ENCODE measurements at regions not wholly inside any gene's neighbourhood (a gene's known extent, or its start where the extent isn't known, plus 50 kb on each side); places are given as distances from the start of the nearest gene placed in this dataset.

DNA sequence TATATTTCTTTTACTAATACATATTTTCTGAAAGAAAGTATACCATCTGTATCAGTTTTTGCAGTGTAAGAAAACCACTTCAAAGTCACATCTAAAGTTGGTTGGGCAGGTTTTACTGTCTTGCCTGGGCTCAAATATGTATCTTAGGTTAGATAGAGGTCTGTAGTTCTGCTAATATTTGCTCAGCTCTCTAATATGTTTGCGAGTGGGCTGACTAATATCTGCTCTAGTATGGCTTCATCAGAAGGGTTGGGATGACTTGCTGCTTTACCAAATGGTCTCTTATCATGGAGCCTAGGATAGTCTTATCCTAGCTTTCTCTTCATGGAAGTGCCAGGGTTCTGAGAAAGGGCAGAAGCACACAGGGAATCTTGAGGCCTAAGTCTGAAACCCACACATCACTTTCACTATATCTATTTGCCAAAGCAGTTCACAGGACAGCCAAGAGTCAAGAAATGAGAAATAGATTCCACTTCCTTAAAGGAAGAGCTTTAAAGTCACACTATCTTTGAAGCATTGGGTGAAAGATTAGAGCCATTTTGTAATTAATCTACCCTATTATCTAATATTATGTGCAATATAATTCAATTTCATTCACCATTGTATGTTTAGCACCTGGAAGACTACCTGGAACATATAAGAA lies 610.0 kb downstream of the KCNJ3 start:
- TF ChIP-seq ZFX (IDR thresholded peaks at IDR 0.05), result no peak
- TF ChIP-seq, protein P1, sequence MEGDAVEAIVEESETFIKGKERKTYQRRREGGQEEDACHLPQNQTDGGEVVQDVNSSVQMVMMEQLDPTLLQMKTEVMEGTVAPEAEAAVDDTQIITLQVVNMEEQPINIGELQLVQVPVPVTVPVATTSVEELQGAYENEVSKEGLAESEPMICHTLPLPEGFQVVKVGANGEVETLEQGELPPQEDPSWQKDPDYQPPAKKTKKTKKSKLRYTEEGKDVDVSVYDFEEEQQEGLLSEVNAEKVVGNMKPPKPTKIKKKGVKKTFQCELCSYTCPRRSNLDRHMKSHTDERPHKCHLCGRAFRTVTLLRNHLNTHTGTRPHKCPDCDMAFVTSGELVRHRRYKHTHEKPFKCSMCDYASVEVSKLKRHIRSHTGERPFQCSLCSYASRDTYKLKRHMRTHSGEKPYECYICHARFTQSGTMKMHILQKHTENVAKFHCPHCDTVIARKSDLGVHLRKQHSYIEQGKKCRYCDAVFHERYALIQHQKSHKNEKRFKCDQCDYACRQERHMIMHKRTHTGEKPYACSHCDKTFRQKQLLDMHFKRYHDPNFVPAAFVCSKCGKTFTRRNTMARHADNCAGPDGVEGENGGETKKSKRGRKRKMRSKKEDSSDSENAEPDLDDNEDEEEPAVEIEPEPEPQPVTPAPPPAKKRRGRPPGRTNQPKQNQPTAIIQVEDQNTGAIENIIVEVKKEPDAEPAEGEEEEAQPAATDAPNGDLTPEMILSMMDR (conservative IDR thresholded peaks at IDR 0.05), result no peak
- H3K27ac ChIP-seq, result no peak overlapping the region

DNA sequence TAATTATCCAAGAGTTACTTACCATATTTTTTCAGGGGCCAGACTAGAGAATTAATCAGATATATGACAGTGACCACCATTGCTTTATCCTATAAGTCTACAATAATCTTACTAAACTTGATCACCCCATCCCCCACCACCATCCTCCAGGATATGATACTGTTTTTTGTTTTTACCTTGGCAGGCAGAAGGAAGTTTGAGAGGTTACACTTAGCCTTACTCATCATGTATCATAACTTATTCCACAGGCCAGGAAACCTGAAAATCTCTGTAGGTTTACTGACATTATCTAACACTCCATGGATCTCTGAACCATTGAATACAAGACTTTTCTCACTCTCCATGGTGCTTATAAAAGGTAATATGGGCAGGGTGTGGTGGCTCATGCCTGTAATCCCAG lies 602.7 kb downstream of the KCNJ3 start:
- H3K27ac ChIP-seq, result no peak overlapping the region
- TF ChIP-seq, protein P1 (conservative IDR thresholded peaks at IDR 0.05), result no peak
- no peak for TF ChIP-seq ZFX (IDR thresholded peaks at IDR 0.05)

DNA sequence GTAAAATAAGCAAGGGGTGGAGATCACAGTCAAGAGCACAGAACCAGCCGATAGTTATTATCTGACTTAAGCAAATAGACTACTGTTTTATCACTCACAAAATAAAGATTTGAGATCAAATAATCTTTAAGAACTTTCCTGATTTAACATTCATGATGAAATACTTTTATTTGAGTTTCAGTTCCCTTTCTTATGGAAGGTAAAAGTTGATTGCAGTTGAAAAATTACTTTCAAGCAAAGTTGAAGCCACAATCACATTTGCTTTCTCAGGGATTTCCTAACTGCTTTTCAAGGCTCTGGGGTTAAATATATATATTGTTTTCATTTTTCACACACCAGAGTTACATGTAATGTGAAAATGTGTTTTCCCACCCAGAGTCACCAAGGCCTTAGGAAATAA lies 599.5 kb downstream of the KCNJ3 start:
- TF ChIP-seq, protein P1 (conservative IDR thresholded peaks at IDR 0.05), result no peak
- no peak for TF ChIP-seq ZFX (IDR thresholded peaks at IDR 0.05)

DNA sequence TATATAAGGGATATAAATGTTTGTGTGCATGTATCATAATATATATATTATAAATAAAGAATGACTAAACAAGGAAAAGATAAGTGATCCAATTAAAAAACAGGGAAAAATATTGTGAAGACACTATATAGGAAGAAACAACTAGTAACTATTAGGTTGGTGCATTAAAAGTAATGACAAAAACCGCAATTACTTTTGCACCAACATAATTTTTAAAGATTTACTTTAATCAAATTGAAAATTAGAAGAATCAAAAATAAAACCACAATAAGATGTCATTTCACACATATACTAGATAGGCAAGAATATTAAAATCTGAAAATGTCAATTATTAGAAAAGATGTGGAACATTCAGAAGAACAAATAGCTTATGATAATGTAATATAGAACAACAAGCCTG lies 595.9 kb downstream of the KCNJ3 start:
- TF ChIP-seq ZFX (IDR thresholded peaks at IDR 0.05), result no peak
- TF ChIP-seq, protein P1 (conservative IDR thresholded peaks at IDR 0.05), result no peak
- H3K27ac ChIP-seq, result no peak overlapping the region

More for the DNA sequence above, 599.5 kb downstream of the KCNJ3 start:
- no peak overlapping the region for H3K27ac ChIP-seq

DNA sequence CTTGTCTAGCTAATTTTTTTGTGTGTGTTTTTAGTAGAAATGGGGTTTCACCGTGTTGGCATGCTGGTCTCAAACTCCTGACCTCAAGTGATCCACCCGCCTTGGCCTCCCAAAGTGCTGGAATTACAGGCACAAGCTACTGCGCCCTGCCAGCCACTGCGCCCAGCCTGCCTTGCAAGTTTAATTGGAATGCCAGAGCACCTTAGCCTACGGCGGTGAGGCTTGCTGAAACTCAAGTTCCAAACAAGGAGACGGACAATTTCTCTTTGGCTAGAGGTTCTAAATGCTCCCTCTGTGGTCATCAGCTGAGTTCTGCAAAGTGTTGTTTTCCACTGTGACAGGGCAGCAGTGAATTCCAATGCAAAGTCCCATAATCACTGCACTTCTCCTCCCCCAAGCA lies 583.4 kb downstream of the KCNJ3 start:
- no peak overlapping the region for H3K27ac ChIP-seq
- no peak for TF ChIP-seq ZFX (IDR thresholded peaks at IDR 0.05)
- TF ChIP-seq, protein P1 (conservative IDR thresholded peaks at IDR 0.05), result no peak

DNA sequence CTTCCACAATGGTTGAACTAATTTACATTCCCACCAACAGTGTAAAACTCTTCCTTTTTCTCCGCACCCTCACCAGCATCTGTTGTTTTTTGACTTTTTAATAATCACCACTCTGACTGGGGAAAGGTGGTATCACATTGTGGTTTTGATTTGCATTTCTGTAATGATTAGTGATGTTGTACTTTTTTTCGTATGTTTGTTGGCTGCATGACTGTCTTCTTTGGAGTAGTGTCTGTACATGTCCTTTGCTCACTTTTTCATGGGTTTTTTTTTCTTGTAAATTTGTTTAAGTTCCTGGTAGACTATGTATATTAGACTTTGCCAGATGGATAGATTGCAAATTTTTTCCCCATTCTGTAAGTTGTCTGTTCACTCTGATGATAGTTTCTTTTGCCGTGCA lies 574.8 kb downstream of the KCNJ3 start:
- TF ChIP-seq ZFX (IDR thresholded peaks at IDR 0.05), result no peak
- TF ChIP-seq, protein P1 (conservative IDR thresholded peaks at IDR 0.05), result no peak
- no peak overlapping the region for H3K27ac ChIP-seq

DNA sequence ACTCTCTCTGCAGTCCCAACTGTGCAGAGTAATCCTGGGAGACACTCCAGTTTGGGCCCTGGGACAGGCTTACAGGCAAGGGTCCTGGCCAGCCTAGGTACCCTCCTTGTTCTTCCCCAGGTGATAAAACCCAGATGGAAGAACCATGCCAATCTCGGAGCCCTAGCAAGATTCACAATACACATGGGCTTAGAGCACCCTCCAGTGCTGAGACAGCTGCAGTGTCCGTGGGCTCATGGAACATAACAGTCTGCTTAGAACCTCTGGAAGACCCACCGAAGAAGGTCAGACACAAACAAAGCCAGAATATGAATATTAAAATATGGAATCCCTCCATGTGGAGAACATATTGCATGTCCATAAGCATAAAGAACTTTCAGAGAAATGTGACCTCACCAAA lies 568.1 kb downstream of the KCNJ3 start:
- no peak overlapping the region for H3K27ac ChIP-seq
- TF ChIP-seq ZFX (IDR thresholded peaks at IDR 0.05), result no peak
- TF ChIP-seq, protein P1 (conservative IDR thresholded peaks at IDR 0.05), result peak; percentile 10; the same call in 1 of the 2 replicates

Measured in C4-2B (cell line).